Esophagus squamous epithelium (tissue), 5 donors: ENCODE measurements at regions not wholly inside any gene's neighbourhood (a gene's known extent, or its start where the extent isn't known, plus 50 kb on each side); places are given as distances from the start of the nearest gene placed in this dataset.
"Not testable (repeated sequence)": the region's sequence is repeated elsewhere in the genome, so short reads cannot be mapped to it uniquely, and the experiment has no call there.

ENCODE experiments used
- DNase-seq: peaks from one replicate; lab custom pipeline; 2025; lab: John Stamatoyannopoulos, UW
- H3K27ac ChIP-seq, 4 donors: fragments of 200-600 bp; sonication (generic); one replicate each; pipeline ENCODE4 v1.5.1; 2016 to 2019; ENCODE audit warnings: mild to moderate bottlenecking in 1 of 4
- H3K27me3 ChIP-seq, 4 donors: fragments of 200-600 bp; sonication (generic); 1 replicate in 3 of 4; 2 replicates in 1 of 4; pipeline versions ENCODE4 v1.5.1 to v1.6.0; 2017 to 2021; ENCODE audit warnings: antibody characterized with exemption in 1 of 4
- H3K36me3 ChIP-seq, 3 donors: fragments of 200-600 bp; sonication (generic); one replicate each; pipeline ENCODE4 v1.5.1; 2016 to 2019
- H3K4me1 ChIP-seq, 3 donors: fragments of 200-600 bp; sonication (generic); one replicate each; pipeline ENCODE4 v1.5.1; 2017 to 2019
- H3K4me3 ChIP-seq, 4 donors: fragments of 200-600 bp; sonication (generic); 1 replicate in 3 of 4; 2 replicates in 1 of 4; pipeline ENCODE4 v1.5.1; 2016 to 2019; ENCODE audit warnings: mild to moderate bottlenecking in 2 of 4, moderate library complexity in 1 of 4
- H3K9me3 ChIP-seq, 3 donors: fragments of 200-600 bp; sonication (generic); one replicate each; pipeline ENCODE4 v1.5.1; 2016 to 2019
- POLR2A ChIP-seq, 4 donors: fragments of 450-650 bp; IDR thresholded peaks; one replicate each; pipeline ENCODE4 v1.6.1; 2017; ENCODE audit warnings: antibody characterized with exemption in 4 of 4, mild to moderate bottlenecking in 4 of 4, moderate library complexity in 3 of 4
- WGBS, 2 donors: methylation state at CpG; one replicate each; pipeline ENCODE4 v1.1.5; 2018; 5-methylcytosine and 5-hydroxymethylcytosine counted together
- intact Hi-C: fragments of 100-400 bp; cut with DNase I; formaldehyde crosslinking; loops from one replicate; pipeline ENCODE4 v1.15.0; 2022
- TF ChIP-seq, protein P1 (sequence below), 6 experiments: fragments of 450-650 bp in 4 of 6; fragments of 200-600 bp in 2 of 6; sonication (generic) in 2 of 6; IDR thresholded peaks; one replicate each; pipeline ENCODE4 v1.5.1; 2016 to 2019; ENCODE audit warnings: antibody characterized with exemption in 6 of 6, mild to moderate bottlenecking in 4 of 6, moderate library complexity in 4 of 6
- donor health status: DM: yes; HTN: yes; CAD: no.

DNA sequence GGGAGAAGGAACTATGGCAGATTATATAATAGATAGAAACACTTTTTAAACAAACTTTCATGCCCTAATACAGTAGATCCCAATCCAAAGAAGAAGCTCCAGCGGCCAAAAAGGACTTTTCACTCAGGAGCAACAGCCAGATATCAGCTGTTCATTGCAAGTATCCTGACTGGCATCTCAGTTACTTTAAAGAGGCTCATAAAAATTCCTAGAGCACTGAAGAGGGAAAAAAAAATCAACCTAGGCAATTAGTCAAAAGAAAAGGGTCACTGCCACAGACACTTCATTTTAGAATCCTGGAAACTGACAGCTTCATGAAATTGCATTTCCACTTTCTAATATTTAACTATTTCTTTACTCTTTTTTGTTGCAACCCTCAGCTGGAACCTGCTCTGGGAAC, 170.6 kb upstream of the SOX6 start:
- Histone ChIP-seq H3K4me3 (no peak overlapping the region), H3K27me3 (no peaks in the 10 kb centered on the region), H3K27ac (no peak overlapping the region), H3K4me1 (peaks cover 0 to 14% (median 0%) of the 10 kb centered on the region in 3 donors), H3K36me3 (no peaks in the 10 kb centered on the region), H3K9me3 (peaks cover 0 to 4% (median 0%) of the 10 kb centered on the region in 3 donors)
- intact Hi-C loops = no loop called here
- no peak for DNase-seq
- WGBS, 2 donors = 75 to 87% methylated on average over 1 of the region's 1 CpG
- TF ChIP-seq, protein P1, sequence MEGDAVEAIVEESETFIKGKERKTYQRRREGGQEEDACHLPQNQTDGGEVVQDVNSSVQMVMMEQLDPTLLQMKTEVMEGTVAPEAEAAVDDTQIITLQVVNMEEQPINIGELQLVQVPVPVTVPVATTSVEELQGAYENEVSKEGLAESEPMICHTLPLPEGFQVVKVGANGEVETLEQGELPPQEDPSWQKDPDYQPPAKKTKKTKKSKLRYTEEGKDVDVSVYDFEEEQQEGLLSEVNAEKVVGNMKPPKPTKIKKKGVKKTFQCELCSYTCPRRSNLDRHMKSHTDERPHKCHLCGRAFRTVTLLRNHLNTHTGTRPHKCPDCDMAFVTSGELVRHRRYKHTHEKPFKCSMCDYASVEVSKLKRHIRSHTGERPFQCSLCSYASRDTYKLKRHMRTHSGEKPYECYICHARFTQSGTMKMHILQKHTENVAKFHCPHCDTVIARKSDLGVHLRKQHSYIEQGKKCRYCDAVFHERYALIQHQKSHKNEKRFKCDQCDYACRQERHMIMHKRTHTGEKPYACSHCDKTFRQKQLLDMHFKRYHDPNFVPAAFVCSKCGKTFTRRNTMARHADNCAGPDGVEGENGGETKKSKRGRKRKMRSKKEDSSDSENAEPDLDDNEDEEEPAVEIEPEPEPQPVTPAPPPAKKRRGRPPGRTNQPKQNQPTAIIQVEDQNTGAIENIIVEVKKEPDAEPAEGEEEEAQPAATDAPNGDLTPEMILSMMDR (IDR thresholded peaks at IDR 0.05) = no peak
- no peak for TF ChIP-seq POLR2A (IDR thresholded peaks at IDR 0.05)

GRCh38 chr11:16520713-16521112, 164.4 kb upstream of the SOX6 start:
- 81 to 93% methylated on average over 2 to 5 of the region's 11 CpGs for WGBS, 2 donors
- H3K4me1 ChIP-seq, H3K36me3 ChIP-seq, H3K27ac ChIP-seq, H3K27me3 ChIP-seq, DNase-seq, intact Hi-C loops, H3K4me3 ChIP-seq: not testable (repeated sequence)
- H3K9me3 ChIP-seq = peaks cover 0 to 23% (median 7%) of the 10 kb centered on the region in 3 donors

DNA sequence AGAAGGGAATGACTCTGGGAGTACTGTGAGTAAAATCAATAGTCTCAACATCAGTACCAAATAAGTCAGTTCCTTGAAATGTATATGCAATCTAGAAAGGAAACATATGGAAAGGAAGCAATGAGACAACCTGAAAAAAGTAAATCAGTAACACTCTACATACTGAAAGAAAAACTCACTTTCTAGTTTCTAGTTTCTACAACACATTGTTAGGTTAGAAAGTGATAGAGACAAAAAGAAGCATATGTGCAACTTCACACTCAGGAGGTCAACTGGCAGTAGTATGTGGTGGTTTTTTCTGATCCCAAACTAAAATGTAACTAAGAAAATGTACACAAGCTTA, 156.5 kb upstream of the SOX6 start:
- no peaks in the 10 kb centered on the region for H3K9me3 ChIP-seq
- DNase-seq = no peak
- no peak overlapping the region for H3K4me3 ChIP-seq
- H3K4me1 ChIP-seq = peaks cover 0 to 25% (median 0%) of the 10 kb centered on the region in 3 donors
- H3K27me3 ChIP-seq = no peaks in the 10 kb centered on the region
- no peaks in the 10 kb centered on the region for H3K36me3 ChIP-seq
- no peak for TF ChIP-seq POLR2A (IDR thresholded peaks at IDR 0.05)
- TF ChIP-seq, protein P1 (IDR thresholded peaks at IDR 0.05) = no peak
- no peak overlapping the region for H3K27ac ChIP-seq
- intact Hi-C loops = no loop called here

DNA sequence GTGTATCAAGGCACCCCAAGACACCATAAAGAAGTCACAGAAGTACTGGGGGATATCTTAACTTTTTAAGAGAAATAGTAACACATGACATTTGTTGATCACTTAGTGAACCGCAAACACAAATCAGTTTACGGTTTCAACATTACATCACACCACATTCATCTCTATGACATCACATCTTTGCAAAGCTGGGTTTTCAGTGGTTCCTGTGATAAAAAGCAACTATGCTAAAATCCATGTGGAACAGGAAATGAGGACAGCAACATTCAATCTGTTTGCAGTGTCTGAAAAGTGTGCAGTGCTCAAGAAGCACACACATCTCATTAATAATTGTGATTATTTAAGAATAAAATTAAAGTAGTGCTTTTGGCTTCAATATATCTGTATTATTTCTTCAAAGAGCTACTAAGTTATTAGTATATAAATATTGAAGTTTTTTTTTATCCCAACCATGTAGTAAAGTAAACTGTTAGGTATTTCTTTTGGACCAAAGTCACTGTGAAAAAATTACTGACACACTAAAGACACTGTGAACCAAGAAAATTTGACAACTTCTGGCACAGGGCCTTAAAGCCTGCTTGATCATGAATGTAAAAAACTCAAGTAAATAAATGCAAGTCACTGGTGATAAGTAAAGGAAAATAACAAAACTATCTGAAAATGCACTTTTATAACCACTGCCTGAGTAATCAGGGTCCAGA, 156.0 kb upstream of the SOX6 start:
- WGBS, 2 donors = 90 to 96% methylated on average over 2 of the region's 2 CpGs
- Histone ChIP-seq H3K36me3 (no peaks in the 10 kb centered on the region), H3K4me1 (peaks cover 0 to 25% (median 0%) of the 10 kb centered on the region in 3 donors), H3K9me3 (no peaks in the 10 kb centered on the region), H3K27me3 (no peaks in the 10 kb centered on the region), H3K27ac (peak overlapping the region in 2 of 4 donors; percentile 40 to 58), H3K4me3 (no peak overlapping the region)
- intact Hi-C loops = no loop called here
- no peak for TF ChIP-seq POLR2A (IDR thresholded peaks at IDR 0.05)
- TF ChIP-seq, protein P1 (IDR thresholded peaks at IDR 0.05) = no peak
- no peak for DNase-seq

GRCh38 chr11:16511116-16512114, 155.1 kb upstream of the SOX6 start:
- Histone ChIP-seq H3K4me1 (peaks cover 0 to 25% (median 0%) of the 10 kb centered on the region in 3 donors), H3K36me3 (no peaks in the 10 kb centered on the region), H3K9me3 (peaks cover 0 to 5% (median 0%) of the 10 kb centered on the region in 3 donors), H3K27ac (peak overlapping the region in 2 of 4 donors; percentile 40 to 58), H3K4me3 (no peak overlapping the region), H3K27me3 (no peaks in the 10 kb centered on the region)
- intact Hi-C loops = no loop called here
- no peak for DNase-seq
- TF ChIP-seq POLR2A (IDR thresholded peaks at IDR 0.05) = no peak
- TF ChIP-seq, protein P1 (IDR thresholded peaks at IDR 0.05) = no peak
- WGBS, 2 donors = 49 to 57% methylated on average over 2 of the region's 2 CpGs
